Right atrium auricular region (tissue), 2 donors: ENCODE measurements at regions not wholly inside any gene's neighbourhood (a gene's known extent, or its start where the extent isn't known, plus 50 kb on each side); places are given as distances from the start of the nearest gene placed in this dataset.

Experiments
- DNase-seq: peaks from one replicate; pipeline ENCODE4 v3.0.0-alpha.2; 2019; ENCODE audit warnings: low spot score
- H3K27ac ChIP-seq, 2 donors: fragments of 200-600 bp; sonication (generic); 1 replicate in 1 of 2; 2 replicates in 1 of 2; pipeline ENCODE4 v1.5.1; 2016 to 2019
- H3K27me3 ChIP-seq, 2 donors: fragments of 200-600 bp; sonication (generic); one replicate each; pipeline versions ENCODE4 v1.5.1 to v1.6.0; 2017 to 2019
- H3K36me3 ChIP-seq: fragments of 200-600 bp; sonication (generic); one replicate; pipeline ENCODE4 v1.5.1; 2016
- H3K4me1 ChIP-seq, 2 donors: fragments of 200-600 bp; sonication (generic); one replicate each; pipeline versions ENCODE4 v1.5.1 to v1.6.0; 2017 to 2019
- H3K4me3 ChIP-seq, 2 donors: fragments of 200-600 bp; sonication (generic); 1 replicate in 1 of 2; 2 replicates in 1 of 2; pipeline ENCODE4 v1.5.1; 2017 to 2019; ENCODE audit warnings: mild to moderate bottlenecking in 1 of 2, moderate library complexity in 1 of 2
- H3K9me3 ChIP-seq, 2 donors: fragments of 200-600 bp; sonication (generic); one replicate each; pipeline ENCODE4 v1.5.1; 2019
- CTCF ChIP-seq, 2 donors: fragments of 200-600 bp; sonication (generic); IDR thresholded peaks; one replicate each; pipeline ENCODE4 v1.5.1; 2019; ENCODE audit warnings: antibody characterized with exemption in 2 of 2

- no peaks in the 10 kb centered on the region for H3K27me3 ChIP-seq
- TF ChIP-seq CTCF (IDR thresholded peaks at IDR 0.05) = no peak
- no peaks in the 10 kb centered on the region for H3K9me3 ChIP-seq
- H3K36me3 ChIP-seq = no peaks in the 10 kb centered on the region
- peak overlapping the region in 1 of 2 donors; percentile 91 for H3K27ac ChIP-seq
- H3K4me3 ChIP-seq = no peak overlapping the region
- DNase-seq = no peak
- peaks cover 0 to 9% of the 10 kb centered on the region in 2 donors for H3K4me1 ChIP-seq
Observed at GRCh38 chr18:26648509-26649192, 100.3 kb upstream of the KCTD1 start.

- H3K36me3 ChIP-seq = no peaks in the 10 kb centered on the region
- DNase-seq = no peak
- no peak overlapping the region for H3K27ac ChIP-seq
- H3K27me3 ChIP-seq = no peaks in the 10 kb centered on the region
- H3K4me1 ChIP-seq = peaks cover 0 to 9% of the 10 kb centered on the region in 2 donors
- no peaks in the 10 kb centered on the region for H3K9me3 ChIP-seq
- no peak overlapping the region for H3K4me3 ChIP-seq
- no peak for TF ChIP-seq CTCF (IDR thresholded peaks at IDR 0.05)
Observed at GRCh38 chr18:26646901-26647300, 98.5 kb upstream of the KCTD1 start.

GRCh38 chr18:26642440-26643348, 94.3 kb upstream of the KCTD1 start:
- no peaks in the 10 kb centered on the region for H3K4me1 ChIP-seq
- no peak for TF ChIP-seq CTCF (IDR thresholded peaks at IDR 0.05)
- H3K4me3 ChIP-seq = no peak overlapping the region
- no peaks in the 10 kb centered on the region for H3K27me3 ChIP-seq
- no peak for DNase-seq
- no peak overlapping the region for H3K27ac ChIP-seq
- no peaks in the 10 kb centered on the region for H3K36me3 ChIP-seq
- no peaks in the 10 kb centered on the region for H3K9me3 ChIP-seq

- Histone ChIP-seq H3K27me3 (no peaks in the 10 kb centered on the region), H3K4me3 (no peak overlapping the region), H3K4me1 (no peaks in the 10 kb centered on the region), H3K9me3 (no peaks in the 10 kb centered on the region), H3K36me3 (no peaks in the 10 kb centered on the region), H3K27ac (no peak overlapping the region)
- no peak for TF ChIP-seq CTCF (IDR thresholded peaks at IDR 0.05)
- DNase-seq = no peak
Observed at GRCh38 chr18:26640541-26640940, 92.2 kb upstream of the KCTD1 start.

GRCh38 chr18:26639149-26639548, 90.8 kb upstream of the KCTD1 start:
- Histone ChIP-seq H3K9me3 (no peaks in the 10 kb centered on the region), H3K36me3 (no peaks in the 10 kb centered on the region), H3K27me3 (no peaks in the 10 kb centered on the region), H3K4me3 (no peak overlapping the region), H3K4me1 (no peaks in the 10 kb centered on the region), H3K27ac (no peak overlapping the region)
- no peak for TF ChIP-seq CTCF (IDR thresholded peaks at IDR 0.05)
- no peak for DNase-seq
